Posterior cingulate gyrus (tissue), 11 donors: ENCODE measurements at regions not wholly inside any gene's neighbourhood (a gene's known extent, or its start where the extent isn't known, plus 50 kb on each side); places are given as distances from the start of the nearest gene placed in this dataset.

Experiments
- DNase-seq, 10 donors: peaks; one replicate each; pipeline versions ENCODE4 v3.0.0 to v3.0.0-alpha.2; 2020 to 2021; ENCODE audit warnings: mixed read lengths in 3 of 10
- intact Hi-C: fragments of 100-400 bp; cut with DNase I; formaldehyde crosslinking; loops from one replicate; pipeline ENCODE4 v1.15.1; 2023

DNA sequence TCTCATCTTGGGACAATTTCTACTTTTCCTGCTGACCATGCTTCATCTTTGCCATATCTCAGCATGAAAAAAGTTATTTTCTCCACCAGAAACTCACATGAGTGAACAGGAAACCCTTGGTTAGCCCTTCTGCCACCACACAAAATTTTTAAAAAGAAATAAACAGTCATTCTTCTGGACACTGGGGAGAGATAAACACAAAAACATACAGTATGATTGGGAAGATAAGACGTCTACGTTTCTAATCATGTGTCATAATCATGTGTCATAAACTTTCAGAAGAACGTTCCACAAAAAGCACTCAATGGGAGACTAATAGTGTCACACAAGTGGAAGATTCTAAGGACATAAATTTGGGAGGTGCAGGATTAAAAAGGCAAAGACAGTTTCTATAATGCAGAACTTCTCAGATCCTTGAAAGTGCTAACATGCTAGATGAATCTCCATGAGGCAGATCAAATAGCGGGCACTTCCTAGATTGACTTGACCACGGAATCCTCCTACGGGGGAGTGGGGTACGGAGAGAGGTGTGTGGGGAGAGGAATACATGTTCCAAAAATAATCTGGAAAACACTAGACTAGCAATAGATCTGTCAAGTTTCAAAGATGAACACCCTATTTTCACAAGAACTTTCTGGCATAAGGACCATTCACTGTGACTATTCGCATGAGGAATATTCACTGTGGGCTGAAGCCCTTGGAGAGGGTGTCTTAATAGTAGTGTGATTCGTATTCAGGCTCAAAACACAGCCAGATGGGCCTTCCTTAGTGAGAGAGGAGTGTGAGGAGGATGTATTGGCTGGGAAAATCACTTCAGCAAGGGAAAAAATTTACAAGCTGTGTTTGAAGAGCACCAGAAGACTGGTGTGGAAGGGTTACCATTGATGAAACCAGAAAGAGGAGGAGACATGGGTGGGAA lies 206.7 kb downstream of the SETD4 start:
- DNase-seq = no peak
- intact Hi-C loops = no loop called here

GRCh38 chr21:35852820-35853219 lies 207.5 kb downstream of the SETD4 start:
- intact Hi-C loops = no loop called here
- DNase-seq = no peak

DNA sequence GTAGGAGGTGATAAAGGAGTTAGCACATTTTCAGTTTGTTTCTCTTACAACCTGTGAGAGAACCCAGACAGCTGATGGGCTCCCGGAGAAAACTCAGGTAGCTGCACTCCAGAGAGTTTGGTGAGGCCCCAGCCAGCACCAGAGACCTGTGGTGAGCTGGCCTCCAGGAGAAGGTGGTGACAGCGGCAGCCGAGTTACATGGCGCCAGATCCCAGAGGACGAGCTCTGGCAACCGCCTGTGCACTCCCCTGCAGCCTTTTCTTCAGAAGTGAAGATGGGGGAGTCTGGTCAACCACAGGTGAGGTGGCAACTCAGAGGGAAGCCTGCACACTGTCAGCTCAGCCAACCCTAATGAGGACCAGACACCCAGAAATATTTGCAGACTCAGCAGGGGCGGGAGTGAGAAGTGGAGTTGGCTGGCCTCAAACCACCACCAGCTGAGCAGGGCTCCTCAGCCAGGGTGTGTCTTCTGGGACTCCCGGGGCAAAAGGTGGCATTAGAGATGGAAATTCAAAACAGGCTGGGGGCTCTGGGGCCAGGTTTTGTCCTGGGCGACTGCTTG lies 209.7 kb downstream of the SETD4 start:
- DNase-seq = no peak
- intact Hi-C loops = no loop called here

DNA sequence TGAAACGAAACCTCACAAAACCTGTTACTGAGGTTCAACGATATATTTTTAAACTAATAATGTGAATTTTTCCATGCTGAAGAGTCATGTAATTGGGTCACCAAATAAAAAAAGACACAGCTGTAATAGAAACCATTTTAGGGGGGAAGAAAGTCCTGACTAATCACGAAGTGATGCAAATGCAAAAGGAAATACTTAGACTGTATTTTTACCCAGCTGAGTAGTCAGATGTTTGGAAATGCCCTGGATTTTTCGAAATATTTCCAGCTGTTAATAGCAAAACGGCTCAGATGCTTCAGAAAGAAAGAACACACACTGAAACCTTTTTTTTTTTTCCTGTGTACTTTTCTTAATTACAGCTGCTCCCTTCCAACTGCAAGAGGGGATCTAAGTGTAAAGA lies 210.3 kb downstream of the SETD4 start:
- DNase-seq = no peak

DNA sequence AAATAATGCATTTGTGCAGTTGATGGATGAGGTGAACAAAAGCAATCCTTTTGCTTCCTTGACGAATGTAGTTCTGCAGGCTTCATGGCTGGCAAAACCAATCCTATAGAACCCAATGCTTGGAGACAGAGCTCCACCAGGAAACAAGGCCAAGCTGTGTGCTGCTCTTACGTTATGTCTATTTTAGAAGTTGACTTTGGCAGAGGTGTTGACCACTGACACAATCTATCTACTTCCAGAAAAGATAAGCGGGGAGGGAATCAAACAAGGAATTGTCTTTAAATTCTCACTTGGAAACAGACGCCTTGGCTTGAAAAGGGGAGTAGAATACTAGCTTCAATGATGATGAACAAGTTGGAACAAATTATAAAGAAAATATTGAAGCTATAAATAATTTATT lies 211.2 kb downstream of the SETD4 start:
- no peak for DNase-seq
- intact Hi-C loops = loop anchor here (10.0 kb wide), 2 partner anchors 954 to 1154 kb away; no protein-coding TSS in a partner anchor

More for the DNA sequence above, 210.3 kb downstream of the SETD4 start:
- intact Hi-C loops = no loop called here

DNA sequence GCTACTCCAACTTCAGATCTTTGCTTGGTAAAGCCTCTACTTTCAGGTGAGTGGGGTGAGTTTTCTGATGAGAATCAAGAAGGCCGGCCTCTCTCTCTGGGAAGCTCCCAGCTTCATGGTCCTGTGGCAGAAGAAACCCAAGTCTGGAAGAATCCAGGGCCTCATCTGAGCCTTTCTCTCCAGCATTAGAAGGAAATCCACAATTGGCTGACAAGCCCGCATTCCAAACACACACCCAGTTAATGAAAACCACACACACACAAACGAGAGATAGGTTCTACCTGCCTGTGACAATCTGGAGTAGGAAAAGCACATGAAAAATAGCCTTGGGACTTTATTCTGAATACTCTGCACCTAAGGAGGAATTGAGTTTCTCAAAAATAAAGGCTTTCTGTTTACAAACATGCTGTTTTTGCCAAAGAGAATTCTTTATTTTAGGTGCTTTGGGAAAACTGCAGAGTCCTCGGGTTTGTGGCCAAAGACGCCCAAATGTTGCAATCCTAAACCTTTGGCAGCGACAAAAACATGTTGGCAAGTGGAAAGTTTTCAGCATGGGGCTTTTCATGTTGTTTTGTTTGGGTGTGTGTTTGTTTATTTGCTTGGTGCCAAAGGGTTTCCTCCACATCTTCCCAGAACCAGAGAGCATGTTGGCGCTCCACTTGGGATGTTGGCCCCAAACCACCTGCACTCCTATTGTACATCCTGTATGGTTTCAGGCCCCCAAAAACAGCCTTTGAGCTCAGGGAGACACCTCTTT lies 216.2 kb downstream of the SETD4 start:
- intact Hi-C loops = loop anchor here (10.0 kb wide), 2 partner anchors 949 to 1149 kb away; no protein-coding TSS in a partner anchor
- no peak for DNase-seq

GRCh38 chr21:35840949-35841348 lies 219.4 kb downstream of the SETD4 start:
- intact Hi-C loops = loop anchor here (1.0 to 10.0 kb wide), 3 partner anchors 946 to 1146 kb away; no protein-coding TSS in a partner anchor
- DNase-seq = no peak

DNA sequence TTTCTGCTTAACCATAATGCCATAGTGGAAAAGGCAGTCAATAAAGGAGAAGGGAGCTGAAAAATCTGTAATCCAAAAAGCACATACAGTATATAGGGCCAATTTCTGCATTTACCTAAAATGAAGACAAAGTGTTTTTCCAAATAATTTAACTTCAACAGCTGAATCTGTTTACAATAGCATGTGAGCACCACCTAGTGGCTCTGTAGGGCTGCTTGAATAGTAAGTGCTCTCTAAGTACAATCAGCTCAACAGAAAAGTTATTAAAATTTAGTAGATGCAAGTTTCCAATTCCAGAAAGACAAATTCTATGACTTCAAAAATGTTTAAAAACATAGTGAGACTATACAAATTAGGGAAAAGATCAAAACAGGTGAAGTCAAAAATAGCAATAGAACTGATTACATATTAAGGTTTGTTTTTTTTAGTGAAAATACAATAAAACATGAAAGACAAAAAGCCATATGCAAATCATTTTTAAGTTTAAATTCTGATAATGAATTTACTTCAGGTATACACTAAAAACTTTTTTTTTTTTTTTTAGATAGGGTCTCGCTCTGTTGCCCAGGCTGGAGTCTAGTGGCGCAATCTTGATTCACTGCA lies 220.0 kb downstream of the SETD4 start:
- peak in 5 of 10 donors; percentile 22 to 45 (median 41) for DNase-seq
- intact Hi-C loops = loop anchor here (10.0 kb wide), 2 partner anchors 945 to 1145 kb away; no protein-coding TSS in a partner anchor

DNA sequence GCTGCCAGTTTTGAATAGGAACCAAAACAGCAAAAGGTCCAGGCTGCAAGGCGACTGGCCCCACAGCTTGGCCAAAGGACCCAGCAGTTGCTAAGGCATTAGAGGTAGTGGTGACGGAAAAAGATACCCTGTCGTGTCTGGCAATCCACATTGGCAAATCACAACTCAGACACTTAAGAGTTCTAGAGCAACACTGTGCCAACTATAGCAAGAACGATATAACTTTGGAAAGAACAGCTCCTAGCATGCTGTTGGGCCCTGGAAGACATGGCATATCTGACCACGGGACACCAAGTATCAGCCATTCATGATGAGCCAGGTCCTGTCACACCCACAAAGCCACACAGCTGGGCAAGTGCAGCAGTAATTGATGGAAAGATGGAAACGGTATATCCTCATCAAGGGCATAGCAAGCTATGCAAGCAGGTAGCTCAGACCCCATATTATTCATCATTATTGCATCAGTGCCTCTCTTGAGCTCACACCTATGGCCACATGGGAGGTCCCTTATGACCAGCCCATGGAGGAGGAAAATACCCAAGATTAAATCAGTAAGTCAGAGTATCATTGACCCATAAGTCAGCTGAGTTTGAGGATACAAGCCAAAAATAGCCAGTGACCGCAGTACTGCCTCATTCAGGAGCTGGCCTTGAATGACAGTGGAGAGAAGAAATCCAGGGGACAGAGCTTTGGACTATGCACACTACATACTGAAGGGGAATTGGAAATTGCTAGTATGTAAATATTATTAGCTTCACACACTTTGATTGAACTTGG lies 221.2 kb downstream of the SETD4 start:
- no peak for DNase-seq
- intact Hi-C loops = no loop called here

DNA sequence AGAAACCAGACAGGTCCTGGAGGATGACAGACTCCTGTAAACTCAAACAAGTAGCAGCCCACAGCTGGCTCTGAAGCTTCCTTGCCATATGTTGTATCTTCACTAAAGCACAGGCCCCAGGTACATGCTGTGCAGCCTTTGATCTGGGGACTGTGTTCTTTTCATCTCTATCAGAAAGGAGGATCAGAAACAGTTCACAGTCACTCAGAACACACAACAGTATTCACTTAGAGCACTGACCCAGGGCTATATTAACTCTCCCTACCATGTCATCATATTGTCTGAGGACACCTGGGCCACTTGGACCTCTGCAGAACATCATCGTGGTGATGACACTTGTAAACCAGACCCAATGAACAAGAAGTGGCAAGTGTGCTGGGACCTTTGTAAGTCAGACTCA lies 222.0 kb downstream of the SETD4 start:
- DNase-seq = no peak
- intact Hi-C loops = no loop called here

GRCh38 chr21:35833991-35834390 lies 226.3 kb downstream of the SETD4 start:
- DNase-seq = no peak

GRCh38 chr21:35833388-35833787 lies 226.9 kb downstream of the SETD4 start:
- intact Hi-C loops = no loop called here
- no peak for DNase-seq

More at GRCh38 chr21:35833991-35834390, 226.3 kb downstream of the SETD4 start:
- intact Hi-C loops = no loop called here

DNA sequence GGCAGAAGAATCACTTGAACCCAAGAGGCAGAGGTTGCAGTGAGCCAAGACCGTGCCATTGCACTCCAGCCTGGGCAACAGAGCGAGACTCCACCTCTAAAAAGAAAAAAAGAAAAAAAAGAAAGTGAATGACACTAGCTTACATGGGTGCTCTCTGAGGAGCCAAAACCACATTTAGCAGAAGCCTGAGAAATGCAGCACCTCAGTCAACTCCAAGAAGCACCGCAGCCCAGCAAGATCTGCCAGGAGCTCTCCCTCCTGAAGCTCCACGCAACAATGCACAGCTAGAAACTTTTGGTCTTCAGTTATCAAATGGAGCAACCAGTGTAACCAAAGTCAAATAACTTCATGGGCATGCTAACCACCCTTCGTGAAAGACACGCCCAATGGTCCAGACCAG lies 229.1 kb downstream of the SETD4 start:
- intact Hi-C loops = no loop called here

GRCh38 chr21:35829067-35829466 lies 231.3 kb downstream of the SETD4 start:
- no peak for DNase-seq
- intact Hi-C loops = no loop called here

More for the DNA sequence above, 229.1 kb downstream of the SETD4 start:
- no peak for DNase-seq

DNA sequence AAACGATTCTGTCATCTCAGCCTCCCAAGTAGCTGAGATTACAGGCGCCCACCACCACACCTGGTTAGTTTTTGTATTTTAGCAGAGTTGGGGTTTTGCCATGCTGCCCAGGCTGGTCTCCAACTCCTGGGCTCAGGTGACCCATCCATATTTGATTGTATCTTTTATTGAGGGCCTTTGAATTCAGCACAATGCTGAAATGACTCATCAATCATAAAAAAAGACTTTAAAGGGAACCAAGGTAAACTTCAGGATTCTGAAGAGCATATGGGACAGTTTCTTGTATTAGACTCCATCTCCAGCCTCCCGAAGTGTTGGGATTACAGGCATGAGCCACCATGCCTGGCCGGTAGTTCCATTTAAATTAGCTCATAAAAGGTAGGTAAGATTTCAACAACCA lies 232.2 kb downstream of the SETD4 start:
- no peak for DNase-seq
- intact Hi-C loops = no loop called here

DNA sequence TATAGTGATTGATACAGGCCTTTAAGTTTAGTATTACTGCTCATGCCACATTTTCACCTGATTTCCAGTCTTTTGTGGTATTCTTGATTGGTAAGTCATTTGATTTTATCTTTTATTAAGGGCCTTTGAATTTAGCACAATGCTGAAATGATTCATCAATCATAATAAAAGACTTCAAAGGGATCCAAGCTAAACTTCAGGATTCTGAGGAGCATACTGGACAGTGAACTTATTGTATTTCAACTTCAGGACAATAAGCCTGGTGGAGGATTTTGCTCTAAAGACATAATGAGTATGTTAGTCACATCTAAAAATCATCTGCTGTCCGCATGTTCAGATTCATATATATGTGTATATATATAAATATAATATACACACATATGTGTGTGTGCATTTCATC lies 233.3 kb downstream of the SETD4 start:
- no peak for DNase-seq
- intact Hi-C loops = no loop called here

- intact Hi-C loops = no loop called here
- no peak for DNase-seq
Measured at GRCh38 chr21:35825370-35826353, 234.7 kb downstream of the SETD4 start.

GRCh38 chr21:35824136-35824535 lies 236.2 kb downstream of the SETD4 start:
- intact Hi-C loops = no loop called here
- no peak for DNase-seq

DNA sequence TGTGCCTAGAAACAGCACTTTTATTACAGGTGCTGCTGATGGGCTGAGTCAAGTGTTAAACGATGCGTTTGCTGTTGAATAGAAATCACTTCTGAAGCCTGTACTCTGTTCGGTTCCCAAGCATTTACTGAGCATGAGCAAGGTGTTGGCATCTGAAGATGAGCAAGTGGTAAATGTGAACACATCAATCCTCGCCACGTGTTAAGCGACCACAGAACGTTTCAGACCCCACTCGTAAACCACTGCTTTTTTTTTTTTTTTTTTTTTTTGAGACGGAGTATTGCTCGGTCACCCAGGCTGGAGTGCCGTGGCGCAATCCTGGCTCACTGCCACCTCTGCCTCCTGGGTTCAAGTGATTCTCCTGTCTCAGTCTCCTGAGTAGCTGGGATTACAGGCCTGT lies 241.2 kb downstream of the SETD4 start:
- no peak for DNase-seq

More for the DNA sequence above, 241.2 kb downstream of the SETD4 start:
- intact Hi-C loops = no loop called here
